Lung microvascular endothelial cell (primary cell): ENCODE measurements at regions not wholly inside any gene's neighbourhood (a gene's known extent, or its start where the extent isn't known, plus 50 kb on each side); places are given as distances from the start of the nearest gene placed in this dataset.
"Not testable (repeated sequence)": the region's sequence is repeated elsewhere in the genome, so short reads cannot be mapped to it uniquely, and the experiment has no call there.

Experiments used
- DNase-seq, 2 donors: peaks; one replicate each; pipeline versions ENCODE4 v3.0.0 to v3.0.0-alpha.2; 2010; ENCODE audit warnings: low read depth in 2 of 2

GRCh38 chr12:131448254-131448795 lies 262.6 kb upstream of the SFSWAP start:
- no peak for DNase-seq

- DNase-seq, result no peak
Measured at GRCh38 chr12:131449027-131449426, 261.9 kb upstream of the SFSWAP start.

- peak in 1 of 2 donors; percentile 61 for DNase-seq
Measured at GRCh38 chr12:131452444-131452860, 258.4 kb upstream of the SFSWAP start.

- peak; percentile 33 to 80 for DNase-seq
Measured at GRCh38 chr12:131454418-131455217, 256.3 kb upstream of the SFSWAP start.

DNA sequence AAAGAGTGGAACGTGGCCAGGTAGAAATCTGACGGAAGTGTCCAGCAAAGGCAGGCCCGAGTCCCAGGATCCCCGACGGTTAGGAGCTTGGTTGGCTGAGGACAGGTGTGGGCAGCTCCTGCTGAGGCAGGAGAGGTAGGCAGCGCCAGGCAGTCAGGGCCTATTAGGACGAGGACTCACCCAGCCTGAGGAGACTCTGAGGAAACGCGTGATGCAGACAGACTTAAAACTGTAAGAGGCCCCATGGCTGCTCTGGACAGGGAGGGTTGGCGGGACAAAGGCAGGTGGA lies 255.7 kb upstream of the SFSWAP start:
- no peak for DNase-seq

DNA sequence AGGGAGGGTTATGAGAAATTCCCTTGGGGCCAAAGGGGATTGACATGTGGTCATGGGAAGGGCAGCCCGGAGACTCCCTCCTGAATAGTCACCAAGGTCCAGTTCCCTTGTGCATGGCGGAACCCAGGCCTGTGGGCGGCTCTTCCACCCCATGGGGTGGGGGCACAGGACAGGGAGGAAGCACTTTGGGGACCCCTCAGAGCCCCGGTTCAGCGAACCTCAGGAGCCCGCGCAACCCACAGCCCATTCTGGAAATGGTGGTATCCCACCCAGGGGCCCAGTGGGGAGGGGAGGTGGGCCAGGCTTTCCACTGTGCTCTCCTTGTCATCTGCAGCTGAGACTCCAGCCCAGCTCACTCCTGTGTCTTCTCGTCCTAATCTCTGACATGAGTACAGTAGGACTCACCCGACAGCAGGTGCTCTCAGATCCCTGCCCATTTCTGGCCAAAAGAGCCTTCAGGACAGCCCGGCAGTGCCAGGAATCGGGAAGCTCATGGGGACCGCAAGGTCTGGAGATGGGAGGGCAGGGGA lies 255.2 kb upstream of the SFSWAP start:
- DNase-seq, result no peak

GRCh38 chr12:131456301-131457027 lies 254.4 kb upstream of the SFSWAP start:
- peak in 1 of 2 donors; percentile 45 for DNase-seq

GRCh38 chr12:131457028-131457310 lies 253.9 kb upstream of the SFSWAP start:
- DNase-seq, result no peak

DNA sequence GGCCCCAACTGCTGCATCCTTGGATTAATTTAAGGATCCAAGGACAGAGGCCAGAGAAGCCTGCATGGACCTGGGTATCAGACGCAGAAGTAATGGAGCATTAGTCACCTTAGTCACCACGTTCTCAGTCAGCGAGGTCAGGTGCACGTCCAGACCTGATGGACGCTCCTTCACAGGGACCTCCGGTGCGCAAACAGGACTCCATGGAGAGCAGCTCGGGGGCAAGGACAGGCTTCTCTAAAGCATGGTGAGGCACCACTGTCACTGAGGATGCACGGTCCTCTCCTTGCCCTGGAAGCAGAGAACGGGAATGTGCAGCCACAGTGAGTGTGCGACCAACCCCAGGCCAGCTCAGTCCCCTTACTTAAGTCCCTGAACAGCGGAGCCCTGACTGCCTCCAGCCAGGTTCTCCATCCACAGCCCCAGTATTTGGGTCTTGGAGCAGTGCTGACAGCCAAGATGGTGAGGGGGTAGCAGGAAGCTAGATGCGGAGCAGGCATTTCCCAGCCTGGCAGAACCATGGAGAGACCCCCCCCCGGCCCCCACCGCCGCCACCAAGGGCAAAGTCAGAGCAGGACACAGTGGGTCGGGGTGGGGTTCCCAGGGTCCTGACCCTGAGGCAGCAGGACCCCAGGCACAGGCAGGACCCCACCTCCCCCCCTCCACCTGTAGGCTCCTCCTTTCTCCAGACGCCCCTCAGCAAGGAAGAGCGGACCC lies 253.4 kb upstream of the SFSWAP start:
- DNase-seq, result no peak

DNA sequence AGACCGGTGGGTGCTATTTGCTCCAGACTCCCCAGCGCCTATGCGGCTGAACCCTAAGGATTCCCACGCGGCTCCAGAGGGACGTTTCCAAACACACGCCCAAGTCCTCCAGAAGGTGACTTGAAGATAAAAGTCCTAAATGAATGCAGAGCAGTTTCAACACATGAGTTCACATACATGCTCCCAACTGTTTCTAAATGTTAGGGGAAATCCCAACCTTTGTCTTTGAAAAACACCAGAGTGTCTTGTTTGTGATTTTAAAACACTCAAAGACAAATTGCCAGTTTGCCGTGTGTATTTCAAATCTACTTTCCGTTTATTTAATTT lies 252.9 kb upstream of the SFSWAP start:
- DNase-seq, result no peak

DNA sequence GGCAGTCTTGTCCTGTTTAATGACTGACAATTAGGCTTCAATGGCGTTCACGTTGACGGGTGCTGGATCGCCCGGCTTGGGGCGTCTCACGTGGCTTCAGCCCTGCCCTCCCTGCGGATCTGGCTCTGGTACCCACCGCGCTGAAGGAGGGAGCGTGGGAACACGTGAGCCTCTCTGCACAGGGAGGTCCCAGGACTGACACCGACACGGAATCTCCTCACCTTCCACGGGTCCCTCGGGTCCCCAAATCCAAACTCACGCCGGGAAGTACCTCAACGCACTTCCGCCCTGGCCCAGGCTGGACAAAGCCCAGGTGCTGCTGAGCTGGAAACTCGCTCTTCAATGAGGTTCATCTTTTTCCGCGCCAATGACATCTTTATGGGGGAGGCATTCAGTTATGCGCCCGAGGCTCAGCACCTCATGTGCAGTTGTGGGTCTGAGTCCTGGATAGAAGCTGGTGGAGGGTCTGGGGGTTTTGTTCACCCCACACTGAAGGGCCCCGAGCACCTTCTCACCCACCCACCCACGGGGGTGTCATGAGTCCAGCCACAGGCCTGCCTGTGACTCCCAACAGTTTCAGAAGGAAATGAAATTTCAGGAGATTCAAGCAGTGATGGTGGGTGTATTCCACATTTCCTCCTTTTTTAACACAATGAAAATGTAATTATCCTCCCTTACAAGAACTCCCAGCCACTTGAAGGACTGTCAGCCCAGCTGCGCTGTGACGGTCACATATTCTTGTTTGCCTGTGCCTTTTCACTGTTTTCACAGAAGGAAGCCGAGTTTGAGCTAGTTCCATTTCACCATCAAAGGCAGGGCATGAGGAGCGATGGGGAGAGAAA lies 251.7 kb upstream of the SFSWAP start:
- no peak for DNase-seq

- DNase-seq, result no peak
Measured at GRCh38 chr12:131459773-131460365, 251.0 kb upstream of the SFSWAP start.

DNA sequence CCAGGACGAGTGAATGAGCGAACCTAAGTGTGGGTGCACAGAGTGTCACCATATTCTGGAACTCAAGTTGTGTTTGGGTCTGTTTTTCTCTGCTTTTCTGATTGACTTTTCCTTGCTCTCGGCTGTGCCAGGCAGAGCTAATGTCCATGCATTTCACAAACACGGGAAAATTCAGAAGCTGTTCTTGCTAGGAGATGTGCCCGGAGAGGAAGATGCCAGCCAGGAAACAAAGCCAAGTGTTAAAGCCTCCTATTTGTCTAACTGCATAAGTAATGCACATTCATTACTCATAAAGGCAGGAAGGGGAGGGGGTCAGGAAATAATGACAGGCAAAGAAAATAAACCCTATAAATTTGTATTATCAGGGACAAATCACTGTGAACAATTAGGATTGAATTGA lies 250.4 kb upstream of the SFSWAP start:
- DNase-seq, result no peak

DNA sequence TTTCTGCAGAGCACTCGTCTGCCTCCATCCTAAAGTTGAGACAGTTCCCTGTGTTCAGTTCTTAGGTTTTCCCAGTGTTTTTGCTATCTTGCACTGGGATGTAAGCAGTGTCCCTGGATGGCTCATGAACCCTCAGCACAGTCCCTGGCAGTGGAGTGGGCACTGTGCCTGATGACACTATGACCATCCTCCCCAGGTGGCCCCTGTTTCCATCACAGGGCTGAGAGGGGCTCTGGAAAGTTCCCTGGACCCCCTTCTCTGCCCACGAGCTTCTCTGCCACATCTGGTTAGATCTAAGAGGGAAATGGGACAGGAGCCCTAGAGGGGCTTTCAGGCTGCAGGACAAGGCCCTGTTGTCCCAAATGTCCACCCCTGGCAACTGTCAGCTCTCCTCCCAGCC lies 249.8 kb upstream of the SFSWAP start:
- DNase-seq, result no peak

GRCh38 chr12:131463174-131463573 lies 247.7 kb upstream of the SFSWAP start:
- no peak for DNase-seq

DNA sequence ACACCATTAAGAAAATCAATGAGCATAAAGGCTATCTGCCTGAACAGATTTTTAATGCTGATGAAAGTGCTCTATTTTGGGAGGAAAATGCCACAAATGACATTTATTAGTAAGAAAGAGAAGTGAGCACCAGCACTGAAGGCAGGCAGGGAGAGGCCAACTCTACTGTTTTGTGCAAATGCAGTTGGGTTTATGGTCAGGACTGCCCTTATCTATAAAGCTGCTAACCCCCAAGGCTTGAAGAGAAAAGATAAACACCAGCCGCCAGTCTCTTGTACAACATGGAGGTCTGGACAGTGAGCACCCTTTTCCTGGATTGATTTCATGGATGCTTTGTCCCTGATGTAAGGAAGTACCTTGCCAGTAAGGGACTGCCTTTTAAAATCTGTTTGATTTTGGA lies 246.8 kb upstream of the SFSWAP start:
- DNase-seq, result no peak

GRCh38 chr12:131466306-131466705 lies 244.6 kb upstream of the SFSWAP start:
- no peak for DNase-seq

GRCh38 chr12:131466932-131467331 lies 244.0 kb upstream of the SFSWAP start:
- no peak for DNase-seq

DNA sequence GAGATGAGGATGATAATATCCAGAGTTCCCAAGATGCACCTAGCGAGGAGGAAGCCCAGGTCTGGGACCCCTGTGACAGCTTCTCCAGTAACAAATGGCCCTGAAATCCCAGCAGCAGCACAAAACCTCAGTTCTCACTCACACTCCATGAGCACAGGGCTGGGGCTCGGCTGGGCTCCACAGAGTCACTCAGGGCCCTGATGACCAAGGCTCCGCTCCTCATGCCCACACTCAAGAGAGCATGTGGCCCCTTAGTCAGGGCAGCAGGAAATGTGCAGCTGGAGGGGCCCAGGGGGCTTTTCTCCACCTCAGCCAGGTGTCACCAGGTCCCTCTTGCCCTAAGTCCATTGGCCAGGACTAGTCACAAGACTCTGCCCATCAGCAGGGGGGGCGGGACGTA lies 242.7 kb upstream of the SFSWAP start:
- no peak for DNase-seq

- DNase-seq, result not testable (repeated sequence)
Measured at GRCh38 chr12:131469945-131470344, 240.9 kb upstream of the SFSWAP start.

DNA sequence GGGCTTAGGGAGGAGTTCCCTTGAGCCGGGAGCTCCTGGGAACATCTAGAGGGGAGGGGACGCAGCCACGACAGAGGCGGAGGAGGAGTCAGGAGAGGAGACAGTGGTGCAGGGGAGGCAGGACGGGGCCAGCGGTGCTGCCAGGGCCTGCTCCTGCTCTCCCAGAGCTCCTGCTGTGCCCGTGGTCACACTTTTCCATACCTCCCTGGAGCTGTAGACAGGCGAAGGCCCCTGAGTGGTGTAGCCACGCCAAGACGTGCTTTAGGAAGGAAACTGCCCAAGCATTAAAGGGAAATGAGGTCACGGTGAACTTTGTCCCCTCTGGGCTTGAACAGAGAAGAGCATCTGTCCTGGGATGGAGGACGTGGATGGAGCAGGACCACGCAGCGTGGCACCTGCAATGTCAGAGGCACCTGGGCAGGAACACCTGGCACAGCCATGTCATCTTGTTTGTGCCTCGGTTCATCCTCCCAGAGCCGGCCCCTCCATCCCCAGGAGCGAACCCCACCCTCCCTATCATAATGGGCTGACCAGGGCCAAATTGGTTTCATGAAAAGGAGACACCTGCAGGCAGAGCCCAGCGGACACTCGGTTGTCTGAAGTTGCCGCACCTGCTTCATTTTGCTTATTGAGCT lies 239.5 kb upstream of the SFSWAP start:
- no peak for DNase-seq
